Colonic mucosa (tissue), 4 donors: ENCODE measurements at regions not wholly inside any gene's neighbourhood (a gene's known extent, or its start where the extent isn't known, plus 50 kb on each side); places are given as distances from the start of the nearest gene placed in this dataset.

Experiments
- DNase-seq: peaks from one replicate; pipeline ENCODE4 v3.0.0-alpha.2; 2020
- H3K27ac ChIP-seq: fragments of 200-600 bp; one replicate; pipeline ENCODE4 v1.8.0; 2021
- H3K27me3 ChIP-seq: fragments of 200-600 bp; one replicate; pipeline ENCODE4 v1.8.0; 2021
- H3K36me3 ChIP-seq: fragments of 200-600 bp; one replicate; pipeline ENCODE4 v1.8.0; 2021
- H3K4me1 ChIP-seq: fragments of 200-600 bp; one replicate; pipeline ENCODE4 v1.8.0; 2021; ENCODE audit warnings: mild to moderate bottlenecking
- H3K4me3 ChIP-seq: fragments of 200-600 bp; one replicate; pipeline ENCODE4 v1.8.0; 2021
- H3K9ac ChIP-seq, 2 donors: one replicate each; pipeline ENCODE4 v1.7.0; 2013; ENCODE audit warnings: control low read depth in 2 of 2, low read depth in 2 of 2, low read length in 2 of 2
- H3K9me3 ChIP-seq: fragments of 200-600 bp; one replicate; pipeline ENCODE4 v1.8.0; 2021
- intact Hi-C: fragments of 100-400 bp; cut with DNase I; formaldehyde crosslinking; loops from one replicate; pipeline ENCODE4 v1.14.1; 2022
- TF ChIP-seq, protein P1 (sequence below): fragments of 200-600 bp; IDR thresholded peaks from one replicate; pipeline ENCODE4 v1.8.0; 2022; ENCODE audit warnings: antibody characterized with exemption, mild to moderate bottlenecking
- donor health status: healthy.
- donor health status: DM: no; HTN: no; CAD: no.
- donor health status: DM: no; HTN: no; CAD: no.

DNA sequence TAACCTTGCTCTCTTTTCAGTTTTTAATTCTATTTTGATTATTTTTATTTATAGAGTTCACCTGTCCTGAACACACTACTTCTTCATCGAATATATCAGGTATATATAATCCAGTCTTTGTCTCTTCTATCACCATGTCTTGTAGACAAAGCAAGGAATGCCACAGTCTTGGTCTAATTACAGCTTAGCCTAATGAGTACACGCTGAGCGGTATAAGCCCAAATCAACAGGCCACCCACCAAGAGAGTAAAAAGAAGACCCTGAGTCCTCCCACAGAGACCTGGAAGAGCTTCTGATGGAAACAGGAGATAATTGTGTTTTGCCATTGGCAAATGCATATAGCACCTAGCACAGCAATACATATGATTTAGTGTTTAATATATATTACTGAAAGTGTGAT, 68.7 kb upstream of the TCF21 start:
- H3K9ac ChIP-seq: no peak overlapping the region
- no peak overlapping the region for H3K4me3 ChIP-seq
- intact Hi-C loops: no loop called here
- no peak overlapping the region for H3K27ac ChIP-seq
- H3K4me1 ChIP-seq: no peaks in the 10 kb centered on the region
- TF ChIP-seq, protein P1, sequence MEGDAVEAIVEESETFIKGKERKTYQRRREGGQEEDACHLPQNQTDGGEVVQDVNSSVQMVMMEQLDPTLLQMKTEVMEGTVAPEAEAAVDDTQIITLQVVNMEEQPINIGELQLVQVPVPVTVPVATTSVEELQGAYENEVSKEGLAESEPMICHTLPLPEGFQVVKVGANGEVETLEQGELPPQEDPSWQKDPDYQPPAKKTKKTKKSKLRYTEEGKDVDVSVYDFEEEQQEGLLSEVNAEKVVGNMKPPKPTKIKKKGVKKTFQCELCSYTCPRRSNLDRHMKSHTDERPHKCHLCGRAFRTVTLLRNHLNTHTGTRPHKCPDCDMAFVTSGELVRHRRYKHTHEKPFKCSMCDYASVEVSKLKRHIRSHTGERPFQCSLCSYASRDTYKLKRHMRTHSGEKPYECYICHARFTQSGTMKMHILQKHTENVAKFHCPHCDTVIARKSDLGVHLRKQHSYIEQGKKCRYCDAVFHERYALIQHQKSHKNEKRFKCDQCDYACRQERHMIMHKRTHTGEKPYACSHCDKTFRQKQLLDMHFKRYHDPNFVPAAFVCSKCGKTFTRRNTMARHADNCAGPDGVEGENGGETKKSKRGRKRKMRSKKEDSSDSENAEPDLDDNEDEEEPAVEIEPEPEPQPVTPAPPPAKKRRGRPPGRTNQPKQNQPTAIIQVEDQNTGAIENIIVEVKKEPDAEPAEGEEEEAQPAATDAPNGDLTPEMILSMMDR: no peak
- H3K9me3 ChIP-seq: no peaks in the 10 kb centered on the region
- no peaks in the 10 kb centered on the region for H3K36me3 ChIP-seq
- no peaks in the 10 kb centered on the region for H3K27me3 ChIP-seq
- no peak for DNase-seq

DNA sequence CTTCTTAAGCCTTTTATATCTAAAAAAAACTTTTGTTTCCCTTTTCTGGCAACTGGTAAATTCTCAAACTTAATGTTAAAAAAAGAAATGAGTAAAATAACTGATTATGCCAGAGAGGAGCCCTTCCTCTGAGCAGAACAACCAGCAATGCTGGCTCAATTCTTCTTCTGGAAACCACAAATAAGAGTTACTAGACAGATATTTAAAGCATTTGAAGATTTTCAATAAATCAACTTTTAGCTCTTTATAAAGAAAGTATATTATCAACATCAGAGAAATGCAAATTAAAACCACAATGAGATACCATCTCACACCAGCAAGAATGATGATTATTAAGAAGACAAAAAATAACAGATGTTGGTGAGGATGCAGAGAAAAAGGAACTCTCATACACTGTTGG, 61.1 kb upstream of the TCF21 start:
- H3K36me3 ChIP-seq: no peaks in the 10 kb centered on the region
- TF ChIP-seq, protein P1: no peak
- no peaks in the 10 kb centered on the region for H3K27me3 ChIP-seq
- no peaks in the 10 kb centered on the region for H3K9me3 ChIP-seq
- H3K4me1 ChIP-seq: no peaks in the 10 kb centered on the region
- H3K27ac ChIP-seq: no peak overlapping the region
- intact Hi-C loops: no loop called here
- H3K9ac ChIP-seq: no peak overlapping the region
- no peak for DNase-seq
- no peak overlapping the region for H3K4me3 ChIP-seq

DNA sequence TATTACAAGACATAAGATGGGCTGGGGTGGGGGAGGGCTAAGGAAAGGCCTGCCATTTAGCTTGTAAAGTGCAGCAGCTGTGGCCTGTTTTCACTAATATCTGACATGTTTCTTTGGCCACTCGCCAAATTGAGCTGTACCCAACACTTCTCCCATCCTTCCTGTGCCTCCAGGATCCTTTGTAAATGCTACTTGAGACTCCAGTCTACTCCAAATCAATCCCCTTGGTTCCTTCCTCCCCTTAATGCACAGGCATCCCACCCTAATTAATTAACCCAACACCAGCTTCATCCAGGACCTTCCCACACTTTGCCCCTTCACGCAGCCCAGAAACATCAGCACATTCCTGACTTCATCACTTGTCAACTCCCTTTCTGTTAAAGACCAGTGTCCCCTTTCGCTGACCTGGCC, 55.0 kb upstream of the TCF21 start:
- intact Hi-C loops: no loop called here

DNA sequence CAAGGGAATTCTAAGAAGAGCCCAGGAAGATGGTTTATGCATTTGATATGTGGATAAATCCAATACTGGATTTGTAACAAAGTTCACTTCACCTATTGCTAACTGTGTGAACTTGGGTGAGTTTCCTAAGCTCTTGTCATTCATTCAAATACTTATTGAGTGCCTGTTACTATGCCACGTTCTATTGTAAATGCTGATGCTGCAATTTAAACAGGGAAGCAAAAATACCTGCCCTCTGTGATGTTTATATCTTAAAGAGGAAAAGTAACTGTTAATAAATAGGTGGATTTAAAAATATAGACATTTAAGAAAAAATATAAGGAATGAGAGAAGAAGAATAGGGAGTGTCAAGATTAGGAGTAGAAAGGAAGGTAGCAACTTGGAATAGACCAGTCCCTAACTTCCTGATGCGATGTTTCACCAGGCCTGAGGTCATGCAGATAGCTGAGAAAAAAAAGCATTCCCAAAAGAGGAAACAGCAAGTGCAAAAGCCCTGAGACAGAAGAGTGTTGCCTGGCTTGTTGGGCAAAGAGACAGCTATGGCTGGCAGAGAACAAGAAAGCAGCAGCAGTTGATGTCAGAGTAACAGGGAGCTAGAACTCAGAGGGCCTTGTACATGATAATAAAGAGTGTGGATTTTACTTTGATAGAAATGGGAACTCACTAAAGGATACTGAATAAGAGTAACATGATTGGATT, 54.3 kb upstream of the TCF21 start:
- no peaks in the 10 kb centered on the region for H3K9me3 ChIP-seq
- H3K27ac ChIP-seq: no peak overlapping the region
- H3K4me1 ChIP-seq: no peaks in the 10 kb centered on the region
- no peaks in the 10 kb centered on the region for H3K27me3 ChIP-seq
- intact Hi-C loops: loop anchor here (5.0 kb wide), 2 partner anchors 83 to 263 kb away; no protein-coding TSS in a partner anchor
- H3K4me3 ChIP-seq: no peak overlapping the region
- no peak for DNase-seq
- H3K9ac ChIP-seq: no peak overlapping the region
- no peaks in the 10 kb centered on the region for H3K36me3 ChIP-seq
- TF ChIP-seq, protein P1: no peak

More for the DNA sequence above, 55.0 kb upstream of the TCF21 start:
- DNase-seq: no peak
- no peak overlapping the region for H3K9ac ChIP-seq
- H3K36me3 ChIP-seq: no peaks in the 10 kb centered on the region
- H3K27me3 ChIP-seq: no peaks in the 10 kb centered on the region
- H3K27ac ChIP-seq: no peak overlapping the region
- H3K4me3 ChIP-seq: no peak overlapping the region
- no peaks in the 10 kb centered on the region for H3K4me1 ChIP-seq
- H3K9me3 ChIP-seq: no peaks in the 10 kb centered on the region
- TF ChIP-seq, protein P1: no peak

DNA sequence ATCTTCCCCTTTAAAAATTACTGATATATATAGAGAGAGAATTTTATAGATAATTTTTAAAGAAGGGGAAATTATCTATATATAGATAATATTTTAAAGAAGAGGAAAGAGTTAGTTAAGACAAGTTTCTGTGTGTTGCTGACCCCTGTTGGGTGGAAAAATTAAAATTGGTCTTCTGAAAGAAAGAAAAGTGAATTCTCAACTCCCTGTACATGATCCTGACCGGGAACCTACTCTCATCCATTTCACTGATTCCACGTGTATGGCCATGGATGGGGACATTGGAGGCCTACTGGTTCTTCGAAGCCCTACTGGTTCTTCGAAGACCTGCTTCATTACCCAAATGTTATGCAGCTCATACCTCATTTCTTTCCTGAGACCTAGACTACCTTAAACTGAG, 53.0 kb upstream of the TCF21 start:
- no peaks in the 10 kb centered on the region for H3K9me3 ChIP-seq
- no peak for DNase-seq
- TF ChIP-seq, protein P1: no peak
- H3K27me3 ChIP-seq: no peaks in the 10 kb centered on the region
- no peak overlapping the region for H3K4me3 ChIP-seq
- H3K9ac ChIP-seq: no peak overlapping the region
- H3K27ac ChIP-seq: no peak overlapping the region
- H3K36me3 ChIP-seq: no peaks in the 10 kb centered on the region
- intact Hi-C loops: loop anchor here (5.0 kb wide), 2 partner anchors 81 to 261 kb away; no protein-coding TSS in a partner anchor
- no peaks in the 10 kb centered on the region for H3K4me1 ChIP-seq
